WTC11 (cell line): ENCODE measurements at regions not wholly inside any gene's neighbourhood (a gene's known extent, or its start where the extent isn't known, plus 50 kb on each side); places are given as distances from the start of the nearest gene placed in this dataset.

ENCODE experiments used
- ATAC-seq: fragments of 200-7000 bp; cut with Tn5 transposase; 2 replicates; pipeline ENCODE4 v1.10.0; 2021; ENCODE audit warnings: mild to moderate bottlenecking, moderate library complexity
- CTCF ChIA-PET: fragments of 300-600 bp; sonication (Branson Sonifier 250); formaldehyde crosslinking; loops from one replicate; lab custom pipeline; 2021; ENCODE audit warnings: antibody characterized with exemption; lab: Charles Lee
- POLR2A ChIA-PET: fragments of 350-600 bp; sonication (Branson Sonifier 250); formaldehyde crosslinking; loops from one replicate; lab custom pipeline; 2021; ENCODE audit warnings: antibody characterized with exemption; lab: Charles Lee
- DNase-seq: peaks from one replicate; pipeline ENCODE4 v3.0.0; 2021; ENCODE audit warnings: low spot score
- H3K27ac Mint-ChIP-seq: 2 replicates; pipeline ENCODE4 v1.8.0; 2021; ENCODE audit warnings: mixed read lengths
- H3K27me3 Mint-ChIP-seq: 2 replicates; pipeline ENCODE4 v1.8.0; 2021; ENCODE audit warnings: low read depth, mild to moderate bottlenecking, moderate library complexity, mixed read lengths
- H3K36me3 Mint-ChIP-seq: 2 replicates; pipeline ENCODE4 v1.8.0; 2021; ENCODE audit warnings: mixed read lengths
- H3K4me1 Mint-ChIP-seq: 2 replicates; pipeline ENCODE4 v1.8.0; 2022; ENCODE audit warnings: mixed read lengths
- H3K4me3 Mint-ChIP-seq: 2 replicates; pipeline ENCODE4 v1.8.0; 2021; ENCODE audit warnings: mild to moderate bottlenecking, moderate library complexity, mixed read lengths
- H3K9me3 Mint-ChIP-seq: 2 replicates; pipeline ENCODE4 v1.8.0; 2021; ENCODE audit warnings: mixed read lengths
- CDX4 ChIP-seq: fragments of 250-450 bp; sonication (Bioruptor Pico); IDR thresholded peaks from 2 replicates; pipeline ENCODE4 v1.9.0; 2021; ENCODE audit warnings: moderate library complexity, mild to moderate bottlenecking, inconsistent platforms, borderline replicate concordance
- FOXK1 ChIP-seq: sonication (generic); formaldehyde crosslinking; IDR thresholded peaks from 2 replicates; pipeline ENCODE4 v1.8.0; 2022; ENCODE audit warnings: mild to moderate bottlenecking, moderate library complexity, missing genetic modification reagents
- GTF2I ChIP-seq: fragments of 250-450 bp; sonication (Bioruptor Pico); conservative IDR thresholded peaks from 2 replicates; pipeline ENCODE4 v1.4.0; 2021; ENCODE audit warnings: mild to moderate bottlenecking
- JUN ChIP-seq: sonication (generic); formaldehyde crosslinking; IDR thresholded peaks from 2 replicates; pipeline ENCODE4 v1.8.0; 2023; ENCODE audit warnings: mild to moderate bottlenecking, missing genetic modification reagents
- MXD4 ChIP-seq: fragments of 250-450 bp; sonication (Bioruptor Pico); IDR thresholded peaks from 2 replicates; pipeline ENCODE4 v1.8.0; 2021; ENCODE audit warnings: mild to moderate bottlenecking, moderate library complexity, borderline replicate concordance
- NR3C1 ChIP-seq: sonication (generic); formaldehyde crosslinking; conservative IDR thresholded peaks from 2 replicates; pipeline ENCODE4 v1.8.1; 2023; ENCODE audit warnings: low read depth, mild to moderate bottlenecking, missing genetic modification reagents
- TEAD4 ChIP-seq: sonication (generic); formaldehyde crosslinking; IDR thresholded peaks from 2 replicates; pipeline ENCODE4 v1.8.0; 2022; ENCODE audit warnings: mild to moderate bottlenecking, missing genetic modification reagents
- ZBTB21 ChIP-seq: sonication (generic); formaldehyde crosslinking; IDR thresholded peaks from 2 replicates; pipeline ENCODE4 v1.8.1; 2023; ENCODE audit warnings: mild to moderate bottlenecking, missing genetic modification reagents, borderline replicate concordance
- ZNF317 ChIP-seq: sonication (generic); formaldehyde crosslinking; IDR thresholded peaks from 2 replicates; pipeline ENCODE4 v1.8.1; 2023; ENCODE audit warnings: low read depth, mild to moderate bottlenecking, moderate library complexity, missing genetic modification reagents, borderline replicate concordance
- ZNF512 ChIP-seq: sonication (generic); formaldehyde crosslinking; IDR thresholded peaks from 2 replicates; pipeline ENCODE4 v1.8.1; 2022; ENCODE audit warnings: missing genetic modification reagents, borderline replicate concordance
- TF ChIP-seq, protein P1 (sequence below): sonication (generic); formaldehyde crosslinking; IDR thresholded peaks from 2 replicates; pipeline ENCODE4 v1.8.0; 2023; ENCODE audit warnings: mild to moderate bottlenecking, missing genetic modification reagents
- TF ChIP-seq, protein P2 (sequence below): sonication (generic); formaldehyde crosslinking; IDR thresholded peaks from 2 replicates; pipeline ENCODE4 v1.8.0; 2023; ENCODE audit warnings: missing genetic modification reagents, mild to moderate bottlenecking, borderline replicate concordance
- TF ChIP-seq, protein P3 (sequence below): fragments of 250-450 bp; sonication (Bioruptor Pico); IDR thresholded peaks from 2 replicates; pipeline ENCODE4 v1.9.0; 2021; ENCODE audit warnings: mild to moderate bottlenecking
- TF ChIP-seq, protein P4 (sequence below): sonication (generic); formaldehyde crosslinking; conservative IDR thresholded peaks from 2 replicates; pipeline ENCODE4 v1.8.1; 2023; ENCODE audit warnings: mild to moderate bottlenecking, low read depth, missing genetic modification reagents, moderate library complexity
- TF ChIP-seq, protein P5 (sequence below): fragments of 250-450 bp; sonication (Bioruptor Pico); IDR thresholded peaks from 2 replicates; pipeline ENCODE4 v1.8.0; 2021; ENCODE audit warnings: mild to moderate bottlenecking
- TF ChIP-seq, protein P6 (sequence below): sonication (generic); formaldehyde crosslinking; IDR thresholded peaks from 2 replicates; pipeline ENCODE4 v1.8.1; 2023; ENCODE audit warnings: mild to moderate bottlenecking, missing genetic modification reagents, moderate library complexity
- TF ChIP-seq, protein P7 (sequence below): sonication (generic); formaldehyde crosslinking; IDR thresholded peaks from 2 replicates; pipeline ENCODE4 v1.8.0; 2023; ENCODE audit warnings: missing genetic modification reagents

DNA sequence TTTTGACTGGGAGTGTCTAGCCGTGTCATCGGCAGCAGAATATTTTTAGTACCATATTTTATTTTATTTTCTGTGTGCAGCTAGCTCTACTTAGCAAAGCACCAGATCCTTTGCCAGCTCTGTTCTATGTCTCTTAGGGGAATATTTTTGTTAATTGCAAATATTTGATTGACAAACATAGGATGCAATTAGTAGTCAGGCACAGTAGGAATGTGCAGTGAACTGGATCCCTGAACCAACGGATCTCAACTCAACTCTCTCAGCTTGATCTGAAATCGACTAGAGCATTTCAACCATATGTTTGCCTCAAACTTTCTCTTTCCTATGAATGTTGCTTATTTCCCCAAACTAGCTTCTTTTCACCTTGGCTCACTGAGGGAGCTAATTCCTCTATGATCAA is 998.0 kb upstream of the FANCL start (continued):
- TF ChIP-seq, protein P1, sequence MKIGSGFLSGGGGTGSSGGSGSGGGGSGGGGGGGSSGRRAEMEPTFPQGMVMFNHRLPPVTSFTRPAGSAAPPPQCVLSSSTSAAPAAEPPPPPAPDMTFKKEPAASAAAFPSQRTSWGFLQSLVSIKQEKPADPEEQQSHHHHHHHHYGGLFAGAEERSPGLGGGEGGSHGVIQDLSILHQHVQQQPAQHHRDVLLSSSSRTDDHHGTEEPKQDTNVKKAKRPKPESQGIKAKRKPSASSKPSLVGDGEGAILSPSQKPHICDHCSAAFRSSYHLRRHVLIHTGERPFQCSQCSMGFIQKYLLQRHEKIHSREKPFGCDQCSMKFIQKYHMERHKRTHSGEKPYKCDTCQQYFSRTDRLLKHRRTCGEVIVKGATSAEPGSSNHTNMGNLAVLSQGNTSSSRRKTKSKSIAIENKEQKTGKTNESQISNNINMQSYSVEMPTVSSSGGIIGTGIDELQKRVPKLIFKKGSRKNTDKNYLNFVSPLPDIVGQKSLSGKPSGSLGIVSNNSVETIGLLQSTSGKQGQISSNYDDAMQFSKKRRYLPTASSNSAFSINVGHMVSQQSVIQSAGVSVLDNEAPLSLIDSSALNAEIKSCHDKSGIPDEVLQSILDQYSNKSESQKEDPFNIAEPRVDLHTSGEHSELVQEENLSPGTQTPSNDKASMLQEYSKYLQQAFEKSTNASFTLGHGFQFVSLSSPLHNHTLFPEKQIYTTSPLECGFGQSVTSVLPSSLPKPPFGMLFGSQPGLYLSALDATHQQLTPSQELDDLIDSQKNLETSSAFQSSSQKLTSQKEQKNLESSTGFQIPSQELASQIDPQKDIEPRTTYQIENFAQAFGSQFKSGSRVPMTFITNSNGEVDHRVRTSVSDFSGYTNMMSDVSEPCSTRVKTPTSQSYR (CRISPR knock-in tag) = no peak
- TF ChIP-seq GTF2I (CRISPR knock-in tag) (no peak), NR3C1 (CRISPR knock-in tag) (no peak)

DNA sequence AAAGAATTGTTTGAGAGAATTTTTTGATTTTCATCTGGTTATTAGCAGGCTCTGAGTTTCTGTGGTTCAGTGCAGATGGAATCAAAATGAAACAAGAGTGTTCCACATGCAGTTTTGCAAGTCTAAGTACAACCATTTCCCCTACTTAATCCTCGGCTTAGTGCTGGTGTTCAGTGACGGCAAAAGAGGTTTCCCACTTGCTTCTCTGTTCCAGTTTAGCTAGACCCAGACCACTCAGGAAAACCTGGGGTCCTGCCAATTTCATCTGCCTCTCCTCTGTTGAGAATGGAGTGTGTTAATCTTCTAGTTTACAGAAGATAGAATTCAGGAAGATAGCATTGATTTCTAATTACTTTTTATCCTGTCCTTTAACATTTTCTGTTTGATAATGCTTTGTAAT is 996.2 kb upstream of the FANCL start:
- H3K9me3 Mint-ChIP-seq = no peaks in the 10 kb centered on the region
- no peak overlapping the region for H3K4me3 Mint-ChIP-seq
- no peak for DNase-seq
- CTCF ChIA-PET = no interaction called here
- no peaks in the 10 kb centered on the region for H3K36me3 Mint-ChIP-seq
- peaks cover 20% of the 10 kb centered on the region for H3K4me1 Mint-ChIP-seq
- no peak for ATAC-seq
- H3K27me3 Mint-ChIP-seq = no peaks in the 10 kb centered on the region
- POLR2A ChIA-PET = interaction anchor here (0.7 kb wide), 1 partner anchor 1308 kb away, joined by 3 read pairs; no protein-coding TSS in a partner anchor
- 0 out of 2 replicates have a peak overlapping the region, but pooled peaks have one; percentile 39 for H3K27ac Mint-ChIP-seq
- no peak for TF ChIP-seq MXD4
- TF ChIP-seq, protein P2, sequence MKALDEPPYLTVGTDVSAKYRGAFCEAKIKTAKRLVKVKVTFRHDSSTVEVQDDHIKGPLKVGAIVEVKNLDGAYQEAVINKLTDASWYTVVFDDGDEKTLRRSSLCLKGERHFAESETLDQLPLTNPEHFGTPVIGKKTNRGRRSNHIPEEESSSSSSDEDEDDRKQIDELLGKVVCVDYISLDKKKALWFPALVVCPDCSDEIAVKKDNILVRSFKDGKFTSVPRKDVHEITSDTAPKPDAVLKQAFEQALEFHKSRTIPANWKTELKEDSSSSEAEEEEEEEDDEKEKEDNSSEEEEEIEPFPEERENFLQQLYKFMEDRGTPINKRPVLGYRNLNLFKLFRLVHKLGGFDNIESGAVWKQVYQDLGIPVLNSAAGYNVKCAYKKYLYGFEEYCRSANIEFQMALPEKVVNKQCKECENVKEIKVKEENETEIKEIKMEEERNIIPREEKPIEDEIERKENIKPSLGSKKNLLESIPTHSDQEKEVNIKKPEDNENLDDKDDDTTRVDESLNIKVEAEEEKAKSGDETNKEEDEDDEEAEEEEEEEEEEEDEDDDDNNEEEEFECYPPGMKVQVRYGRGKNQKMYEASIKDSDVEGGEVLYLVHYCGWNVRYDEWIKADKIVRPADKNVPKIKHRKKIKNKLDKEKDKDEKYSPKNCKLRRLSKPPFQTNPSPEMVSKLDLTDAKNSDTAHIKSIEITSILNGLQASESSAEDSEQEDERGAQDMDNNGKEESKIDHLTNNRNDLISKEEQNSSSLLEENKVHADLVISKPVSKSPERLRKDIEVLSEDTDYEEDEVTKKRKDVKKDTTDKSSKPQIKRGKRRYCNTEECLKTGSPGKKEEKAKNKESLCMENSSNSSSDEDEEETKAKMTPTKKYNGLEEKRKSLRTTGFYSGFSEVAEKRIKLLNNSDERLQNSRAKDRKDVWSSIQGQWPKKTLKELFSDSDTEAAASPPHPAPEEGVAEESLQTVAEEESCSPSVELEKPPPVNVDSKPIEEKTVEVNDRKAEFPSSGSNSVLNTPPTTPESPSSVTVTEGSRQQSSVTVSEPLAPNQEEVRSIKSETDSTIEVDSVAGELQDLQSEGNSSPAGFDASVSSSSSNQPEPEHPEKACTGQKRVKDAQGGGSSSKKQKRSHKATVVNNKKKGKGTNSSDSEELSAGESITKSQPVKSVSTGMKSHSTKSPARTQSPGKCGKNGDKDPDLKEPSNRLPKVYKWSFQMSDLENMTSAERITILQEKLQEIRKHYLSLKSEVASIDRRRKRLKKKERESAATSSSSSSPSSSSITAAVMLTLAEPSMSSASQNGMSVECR (CRISPR knock-in tag) = no peak
- TF ChIP-seq CDX4 = no peak
- no peak for TF ChIP-seq ZNF512 (CRISPR knock-in tag)
- TF ChIP-seq, protein P3, sequence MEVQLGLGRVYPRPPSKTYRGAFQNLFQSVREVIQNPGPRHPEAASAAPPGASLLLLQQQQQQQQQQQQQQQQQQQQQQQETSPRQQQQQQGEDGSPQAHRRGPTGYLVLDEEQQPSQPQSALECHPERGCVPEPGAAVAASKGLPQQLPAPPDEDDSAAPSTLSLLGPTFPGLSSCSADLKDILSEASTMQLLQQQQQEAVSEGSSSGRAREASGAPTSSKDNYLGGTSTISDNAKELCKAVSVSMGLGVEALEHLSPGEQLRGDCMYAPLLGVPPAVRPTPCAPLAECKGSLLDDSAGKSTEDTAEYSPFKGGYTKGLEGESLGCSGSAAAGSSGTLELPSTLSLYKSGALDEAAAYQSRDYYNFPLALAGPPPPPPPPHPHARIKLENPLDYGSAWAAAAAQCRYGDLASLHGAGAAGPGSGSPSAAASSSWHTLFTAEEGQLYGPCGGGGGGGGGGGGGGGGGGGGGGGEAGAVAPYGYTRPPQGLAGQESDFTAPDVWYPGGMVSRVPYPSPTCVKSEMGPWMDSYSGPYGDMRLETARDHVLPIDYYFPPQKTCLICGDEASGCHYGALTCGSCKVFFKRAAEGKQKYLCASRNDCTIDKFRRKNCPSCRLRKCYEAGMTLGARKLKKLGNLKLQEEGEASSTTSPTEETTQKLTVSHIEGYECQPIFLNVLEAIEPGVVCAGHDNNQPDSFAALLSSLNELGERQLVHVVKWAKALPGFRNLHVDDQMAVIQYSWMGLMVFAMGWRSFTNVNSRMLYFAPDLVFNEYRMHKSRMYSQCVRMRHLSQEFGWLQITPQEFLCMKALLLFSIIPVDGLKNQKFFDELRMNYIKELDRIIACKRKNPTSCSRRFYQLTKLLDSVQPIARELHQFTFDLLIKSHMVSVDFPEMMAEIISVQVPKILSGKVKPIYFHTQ = no peak
- TF ChIP-seq, protein P4, sequence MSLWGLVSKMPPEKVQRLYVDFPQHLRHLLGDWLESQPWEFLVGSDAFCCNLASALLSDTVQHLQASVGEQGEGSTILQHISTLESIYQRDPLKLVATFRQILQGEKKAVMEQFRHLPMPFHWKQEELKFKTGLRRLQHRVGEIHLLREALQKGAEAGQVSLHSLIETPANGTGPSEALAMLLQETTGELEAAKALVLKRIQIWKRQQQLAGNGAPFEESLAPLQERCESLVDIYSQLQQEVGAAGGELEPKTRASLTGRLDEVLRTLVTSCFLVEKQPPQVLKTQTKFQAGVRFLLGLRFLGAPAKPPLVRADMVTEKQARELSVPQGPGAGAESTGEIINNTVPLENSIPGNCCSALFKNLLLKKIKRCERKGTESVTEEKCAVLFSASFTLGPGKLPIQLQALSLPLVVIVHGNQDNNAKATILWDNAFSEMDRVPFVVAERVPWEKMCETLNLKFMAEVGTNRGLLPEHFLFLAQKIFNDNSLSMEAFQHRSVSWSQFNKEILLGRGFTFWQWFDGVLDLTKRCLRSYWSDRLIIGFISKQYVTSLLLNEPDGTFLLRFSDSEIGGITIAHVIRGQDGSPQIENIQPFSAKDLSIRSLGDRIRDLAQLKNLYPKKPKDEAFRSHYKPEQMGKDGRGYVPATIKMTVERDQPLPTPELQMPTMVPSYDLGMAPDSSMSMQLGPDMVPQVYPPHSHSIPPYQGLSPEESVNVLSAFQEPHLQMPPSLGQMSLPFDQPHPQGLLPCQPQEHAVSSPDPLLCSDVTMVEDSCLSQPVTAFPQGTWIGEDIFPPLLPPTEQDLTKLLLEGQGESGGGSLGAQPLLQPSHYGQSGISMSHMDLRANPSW = no peak
- TF ChIP-seq ZNF317 (CRISPR knock-in tag) = no peak
- TF ChIP-seq TEAD4 (CRISPR knock-in tag) = no peak
- TF ChIP-seq JUN = no peak
- TF ChIP-seq FOXK1 (CRISPR knock-in tag) = no peak
- TF ChIP-seq, protein P5, sequence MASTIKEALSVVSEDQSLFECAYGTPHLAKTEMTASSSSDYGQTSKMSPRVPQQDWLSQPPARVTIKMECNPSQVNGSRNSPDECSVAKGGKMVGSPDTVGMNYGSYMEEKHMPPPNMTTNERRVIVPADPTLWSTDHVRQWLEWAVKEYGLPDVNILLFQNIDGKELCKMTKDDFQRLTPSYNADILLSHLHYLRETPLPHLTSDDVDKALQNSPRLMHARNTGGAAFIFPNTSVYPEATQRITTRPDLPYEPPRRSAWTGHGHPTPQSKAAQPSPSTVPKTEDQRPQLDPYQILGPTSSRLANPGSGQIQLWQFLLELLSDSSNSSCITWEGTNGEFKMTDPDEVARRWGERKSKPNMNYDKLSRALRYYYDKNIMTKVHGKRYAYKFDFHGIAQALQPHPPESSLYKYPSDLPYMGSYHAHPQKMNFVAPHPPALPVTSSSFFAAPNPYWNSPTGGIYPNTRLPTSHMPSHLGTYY = no peak
- TF ChIP-seq ZBTB21 (CRISPR knock-in tag) = no peak
- TF ChIP-seq, protein P6, sequence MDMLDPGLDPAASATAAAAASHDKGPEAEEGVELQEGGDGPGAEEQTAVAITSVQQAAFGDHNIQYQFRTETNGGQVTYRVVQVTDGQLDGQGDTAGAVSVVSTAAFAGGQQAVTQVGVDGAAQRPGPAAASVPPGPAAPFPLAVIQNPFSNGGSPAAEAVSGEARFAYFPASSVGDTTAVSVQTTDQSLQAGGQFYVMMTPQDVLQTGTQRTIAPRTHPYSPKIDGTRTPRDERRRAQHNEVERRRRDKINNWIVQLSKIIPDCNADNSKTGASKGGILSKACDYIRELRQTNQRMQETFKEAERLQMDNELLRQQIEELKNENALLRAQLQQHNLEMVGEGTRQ = no peak
- TF ChIP-seq, protein P7, sequence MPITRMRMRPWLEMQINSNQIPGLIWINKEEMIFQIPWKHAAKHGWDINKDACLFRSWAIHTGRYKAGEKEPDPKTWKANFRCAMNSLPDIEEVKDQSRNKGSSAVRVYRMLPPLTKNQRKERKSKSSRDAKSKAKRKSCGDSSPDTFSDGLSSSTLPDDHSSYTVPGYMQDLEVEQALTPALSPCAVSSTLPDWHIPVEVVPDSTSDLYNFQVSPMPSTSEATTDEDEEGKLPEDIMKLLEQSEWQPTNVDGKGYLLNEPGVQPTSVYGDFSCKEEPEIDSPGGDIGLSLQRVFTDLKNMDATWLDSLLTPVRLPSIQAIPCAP = no peak
